GM12873 (cell line): ENCODE measurements at regions not wholly inside any gene's neighbourhood (a gene's known extent, or its start where the extent isn't known, plus 50 kb on each side); places are given as distances from the start of the nearest gene placed in this dataset.

ENCODE experiments used
- TF ChIP-seq, protein P1 (sequence below): IDR thresholded peaks from 2 replicates; pipeline ENCODE4 v1.5.1; 2012; ENCODE audit warnings: low read depth, mild to moderate bottlenecking, moderate library complexity, low read length, control low read depth; ENCODE audit not compliant: insufficient read depth; ENCODE audit errors: missing control alignments

DNA sequence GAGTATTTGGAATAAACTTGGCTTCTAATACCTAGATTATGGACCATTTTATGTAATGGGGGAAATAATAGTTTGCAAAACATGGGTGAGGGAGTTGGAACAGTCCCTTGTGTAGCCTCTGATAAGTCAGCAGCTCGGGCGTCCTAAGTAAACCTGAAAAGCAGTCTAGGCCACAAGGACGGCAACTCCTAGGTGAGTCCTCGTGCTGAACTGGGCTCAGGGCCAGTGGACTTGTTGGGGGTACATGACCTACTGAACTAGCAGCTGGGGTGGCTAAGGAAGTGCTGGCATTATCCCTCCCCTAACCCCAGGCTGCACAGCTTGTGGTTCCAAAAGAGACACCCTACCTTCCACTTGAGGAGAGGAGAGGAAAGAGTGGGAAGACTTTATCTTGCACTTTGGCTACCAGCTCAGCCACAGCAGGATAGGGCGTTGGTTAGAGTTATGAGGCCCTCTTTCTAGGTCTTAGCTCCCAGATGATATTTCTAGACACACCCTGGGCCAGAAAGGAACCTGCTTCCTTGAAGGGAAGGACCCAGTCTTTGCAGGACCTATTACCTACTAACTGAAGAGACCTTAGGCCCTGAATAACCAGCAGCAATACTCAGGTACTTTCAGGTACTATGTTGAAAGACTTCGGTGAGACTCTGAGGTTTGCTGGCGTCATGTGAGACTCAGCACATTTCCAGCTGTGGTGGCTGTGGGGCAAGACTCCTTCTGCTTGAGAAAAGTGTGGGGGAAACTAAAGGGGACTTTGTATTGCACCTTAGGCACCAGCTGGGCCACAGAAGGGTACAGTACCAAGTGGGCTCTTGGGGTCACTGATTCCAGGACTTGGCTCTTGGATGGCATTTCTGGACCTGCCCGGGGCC is 71.0 kb downstream of the AQP4 start:
- TF ChIP-seq, protein P1, sequence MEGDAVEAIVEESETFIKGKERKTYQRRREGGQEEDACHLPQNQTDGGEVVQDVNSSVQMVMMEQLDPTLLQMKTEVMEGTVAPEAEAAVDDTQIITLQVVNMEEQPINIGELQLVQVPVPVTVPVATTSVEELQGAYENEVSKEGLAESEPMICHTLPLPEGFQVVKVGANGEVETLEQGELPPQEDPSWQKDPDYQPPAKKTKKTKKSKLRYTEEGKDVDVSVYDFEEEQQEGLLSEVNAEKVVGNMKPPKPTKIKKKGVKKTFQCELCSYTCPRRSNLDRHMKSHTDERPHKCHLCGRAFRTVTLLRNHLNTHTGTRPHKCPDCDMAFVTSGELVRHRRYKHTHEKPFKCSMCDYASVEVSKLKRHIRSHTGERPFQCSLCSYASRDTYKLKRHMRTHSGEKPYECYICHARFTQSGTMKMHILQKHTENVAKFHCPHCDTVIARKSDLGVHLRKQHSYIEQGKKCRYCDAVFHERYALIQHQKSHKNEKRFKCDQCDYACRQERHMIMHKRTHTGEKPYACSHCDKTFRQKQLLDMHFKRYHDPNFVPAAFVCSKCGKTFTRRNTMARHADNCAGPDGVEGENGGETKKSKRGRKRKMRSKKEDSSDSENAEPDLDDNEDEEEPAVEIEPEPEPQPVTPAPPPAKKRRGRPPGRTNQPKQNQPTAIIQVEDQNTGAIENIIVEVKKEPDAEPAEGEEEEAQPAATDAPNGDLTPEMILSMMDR, result no peak

DNA sequence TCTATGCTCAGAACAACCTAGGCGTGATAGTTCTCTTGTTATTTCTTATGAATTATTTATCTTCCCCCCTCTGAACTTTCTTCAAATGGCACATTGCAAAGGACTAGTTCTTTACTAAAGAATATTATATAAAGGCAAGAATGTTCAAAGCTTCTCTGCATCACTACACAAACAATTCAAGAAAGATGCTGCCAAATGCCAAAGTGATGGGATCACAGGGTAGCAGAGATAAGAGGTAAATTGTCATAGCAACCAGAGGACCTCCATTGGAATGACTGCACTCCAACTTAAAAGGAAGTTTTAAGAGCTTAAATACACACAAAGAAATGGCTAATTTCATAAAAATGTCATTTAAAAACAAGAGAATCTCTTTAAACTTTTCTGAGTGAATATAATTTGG is 72.8 kb downstream of the AQP4 start:
- TF ChIP-seq, protein P1, result no peak

DNA sequence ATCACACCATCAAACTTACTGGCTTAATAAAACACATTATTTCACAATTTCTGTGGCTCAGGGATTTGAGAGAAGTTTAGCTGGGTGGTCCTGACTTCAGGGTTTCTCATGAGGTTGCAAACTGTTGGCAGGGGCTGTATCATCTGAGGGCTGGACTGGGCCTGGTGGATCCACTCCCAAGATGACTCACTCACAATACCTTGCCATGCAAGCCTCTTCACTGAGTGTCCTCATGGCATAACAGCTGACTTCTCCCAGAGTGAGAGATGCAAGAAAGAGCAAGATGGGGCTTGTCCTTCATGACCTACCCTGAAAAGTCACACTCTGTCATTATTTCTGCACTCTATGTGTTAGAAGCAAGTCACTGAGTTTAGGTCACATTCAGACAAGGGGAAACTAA is 73.8 kb downstream of the AQP4 start:
- TF ChIP-seq, protein P1, result no peak

DNA sequence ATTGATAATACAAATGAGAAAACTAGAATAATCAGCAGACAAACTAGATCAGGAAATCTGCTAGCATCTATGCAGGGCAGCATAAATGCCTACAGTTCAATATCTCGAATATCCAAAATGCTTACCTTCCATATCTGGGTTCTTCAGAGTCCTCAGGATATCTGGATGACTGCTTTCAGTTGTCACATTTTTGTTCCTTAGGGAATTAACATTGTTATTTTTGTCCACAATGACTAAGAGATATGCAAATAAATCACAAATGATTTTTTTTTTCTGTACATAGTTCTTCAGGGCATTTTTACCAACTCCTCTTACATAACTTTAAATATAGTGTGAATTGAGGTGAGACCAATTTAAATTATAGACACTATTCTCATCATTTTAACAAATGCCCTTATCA is 80.9 kb downstream of the AQP4 start:
- TF ChIP-seq, protein P1, result no peak

DNA sequence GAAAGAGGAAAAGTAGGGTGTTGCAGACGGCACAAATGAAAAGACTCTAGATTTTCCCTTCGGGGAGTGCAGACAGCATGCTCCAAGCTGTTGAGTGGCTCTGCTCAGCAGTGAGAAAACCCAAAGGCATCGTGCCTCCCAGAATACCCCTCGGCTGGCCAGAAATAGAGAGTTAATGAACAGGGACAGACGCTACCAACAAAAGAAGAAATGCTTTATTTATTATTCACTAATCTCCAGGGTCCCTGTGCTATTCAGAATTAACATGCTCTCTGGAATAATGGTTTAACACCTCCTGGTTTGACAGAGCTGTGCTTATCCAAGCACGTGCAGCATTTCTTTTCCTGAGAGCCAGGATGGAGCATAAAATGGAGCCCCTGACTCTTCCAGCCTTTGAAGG is 82.3 kb downstream of the AQP4 start:
- TF ChIP-seq, protein P1, result no peak

DNA sequence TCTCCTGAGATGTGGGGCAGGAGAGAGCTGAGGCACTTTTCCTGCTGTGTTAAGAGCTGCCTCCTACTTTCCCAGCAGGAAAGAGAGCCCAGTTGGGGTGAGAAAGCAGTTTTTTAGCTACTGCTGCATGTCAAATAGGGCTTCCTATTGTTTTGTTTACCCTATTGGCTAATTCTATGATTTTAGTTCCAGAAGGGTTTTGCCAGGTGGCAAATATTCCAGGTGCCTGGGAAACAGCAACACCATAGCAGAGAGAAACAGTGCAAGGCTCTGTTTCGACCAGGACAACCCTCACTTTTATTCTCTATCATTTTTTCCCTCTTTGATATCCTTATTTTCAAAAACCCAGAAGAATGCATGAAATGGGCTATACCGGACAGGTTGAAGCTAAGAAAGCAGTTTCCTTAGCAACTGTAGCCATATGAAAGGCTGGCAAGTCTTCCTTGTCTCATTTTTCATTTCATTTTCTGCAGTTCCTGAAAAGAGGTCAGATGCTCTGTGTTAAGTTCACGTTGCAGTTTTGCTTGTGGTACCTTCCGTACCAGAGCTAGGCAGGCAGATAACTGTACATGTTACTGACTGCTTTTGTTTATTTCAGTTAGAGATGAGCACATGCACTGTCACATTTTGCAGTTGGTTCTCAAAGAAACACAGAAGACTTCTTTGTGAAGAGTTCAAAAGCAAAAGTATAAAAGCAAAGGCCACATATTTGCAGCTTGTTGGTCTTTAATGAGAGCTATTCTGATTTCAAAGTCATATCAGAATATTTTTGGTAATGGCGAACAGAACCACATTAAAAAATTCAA is 84.8 kb downstream of the AQP4 start:
- TF ChIP-seq, protein P1, result no peak

DNA sequence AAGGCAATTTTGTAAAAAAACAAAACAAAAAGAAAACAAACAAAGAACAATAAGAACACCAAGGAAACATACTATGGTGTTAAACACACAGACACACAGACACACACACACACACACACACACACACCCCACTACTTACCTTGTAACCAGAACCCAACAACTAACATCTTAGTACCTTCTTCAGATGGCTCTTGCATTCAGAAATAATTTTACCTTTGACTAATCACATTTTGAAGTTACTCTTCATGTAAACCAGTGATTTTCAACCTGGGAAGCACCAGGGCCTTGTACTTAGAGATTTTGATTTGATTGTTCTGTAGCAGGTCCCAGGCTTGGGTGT is 87.5 kb downstream of the AQP4 start:
- TF ChIP-seq, protein P1, result no peak
